HL-60 (cell line): ENCODE measurements at regions not wholly inside any gene's neighbourhood (a gene's known extent, or its start where the extent isn't known, plus 50 kb on each side); places are given as distances from the start of the nearest gene placed in this dataset.

ENCODE experiments used
- DNase-seq, 2 experiments: peaks; one replicate each; pipeline ENCODE4 v3.0.0-alpha.2; 2010 to 2020; ENCODE audit warnings: low read depth in 1 of 2, low spot score in 1 of 2
- H3K27ac ChIP-seq: fragments of 250-450 bp; sonication (Bioruptor Pico); replicated peaks from 2 replicates; pipeline ENCODE4 v1.5.1; 2020; ENCODE audit warnings: mild to moderate bottlenecking, moderate library complexity
- H3K27me3 ChIP-seq: fragments of 250-450 bp; sonication (Bioruptor Pico); 2 replicates; pipeline ENCODE4 v1.5.1; 2021; ENCODE audit warnings: mild to moderate bottlenecking, moderate library complexity; ENCODE audit not compliant: insufficient read depth, poor library complexity, severe bottlenecking
- H3K4me3 ChIP-seq: replicated peaks from 2 replicates; pipeline ENCODE4 v1.5.1; 2011; ENCODE audit warnings: mild to moderate bottlenecking, control low read depth, low read length; ENCODE audit not compliant: insufficient read depth
- CTCF ChIP-seq: IDR thresholded peaks from one replicate; pipeline ENCODE4 v1.5.1; 2011; ENCODE audit warnings: low read length, control low read depth, inconsistent platforms; ENCODE audit not compliant: insufficient read depth
- GABPA ChIP-seq: IDR thresholded peaks from 2 replicates; pipeline ENCODE4 v1.6.1; 2012; ENCODE audit warnings: low read depth
- POLR2AphosphoS5 ChIP-seq: IDR thresholded peaks from 2 replicates; pipeline ENCODE4 v1.6.1; 2012; ENCODE audit warnings: low read depth
- REST ChIP-seq: IDR thresholded peaks from 2 replicates; pipeline ENCODE4 v1.6.1; 2012; ENCODE audit warnings: low read depth; ENCODE audit not compliant: insufficient replicate concordance
- SPI1 ChIP-seq: IDR thresholded peaks from 2 replicates; pipeline ENCODE4 v1.6.1; 2012; ENCODE audit warnings: low read depth, mild to moderate bottlenecking, borderline replicate concordance

DNA sequence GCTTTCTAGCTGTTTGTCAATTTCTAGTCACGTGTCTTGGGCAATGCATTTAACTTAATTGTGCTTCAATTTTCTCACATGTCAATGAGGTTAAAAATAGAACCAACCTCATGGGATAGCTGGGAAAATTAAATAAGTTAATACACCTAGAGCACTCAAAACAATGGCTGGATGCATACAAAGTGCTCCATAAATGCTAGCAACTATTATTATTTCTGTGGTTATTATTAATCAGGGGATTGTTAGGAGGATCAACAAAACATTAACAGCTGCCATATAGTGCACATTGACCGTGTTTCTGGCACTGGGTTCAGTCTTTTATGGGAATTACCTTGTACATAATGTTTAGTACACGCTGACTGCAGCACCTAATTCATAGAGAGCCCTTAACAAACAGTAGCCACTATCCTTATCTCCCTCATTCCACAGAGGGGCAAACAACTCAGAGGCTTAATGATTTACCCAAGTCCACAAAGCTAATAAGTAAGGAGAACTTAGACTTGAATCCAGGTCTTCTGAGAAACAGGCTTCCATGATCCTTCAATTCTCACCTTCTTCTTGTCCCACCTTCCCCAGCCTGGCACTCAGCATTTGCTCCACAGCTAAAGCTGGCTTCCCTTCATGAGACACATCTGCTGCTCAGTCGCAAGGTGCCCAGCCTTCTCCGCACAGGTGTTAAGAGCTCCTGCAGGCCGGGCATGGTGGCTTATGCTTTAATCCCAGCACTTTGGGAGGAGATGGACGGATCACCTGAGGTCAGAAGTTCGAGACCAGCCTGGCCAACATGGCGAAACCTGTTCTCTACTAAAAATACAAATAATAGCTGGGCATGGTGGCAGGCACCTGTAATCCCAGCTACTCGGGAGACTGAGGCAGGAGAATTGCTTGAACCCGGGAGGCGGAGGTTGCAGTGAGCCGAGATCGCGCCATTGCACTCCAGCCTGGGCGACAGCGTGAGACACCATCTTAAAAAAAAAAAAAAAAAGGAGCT, 137.4 kb upstream of the ABCA1 start:
- no peaks in the 10 kb centered on the region for H3K27me3 ChIP-seq
- H3K27ac ChIP-seq: peak overlapping the region; percentile 69
- no peak overlapping the region for H3K4me3 ChIP-seq
- no peak for DNase-seq
- no peak for TF ChIP-seq REST
- no peak for TF ChIP-seq SPI1
- TF ChIP-seq GABPA: no peak
- no peak for TF ChIP-seq POLR2AphosphoS5
- no peak for TF ChIP-seq CTCF

DNA sequence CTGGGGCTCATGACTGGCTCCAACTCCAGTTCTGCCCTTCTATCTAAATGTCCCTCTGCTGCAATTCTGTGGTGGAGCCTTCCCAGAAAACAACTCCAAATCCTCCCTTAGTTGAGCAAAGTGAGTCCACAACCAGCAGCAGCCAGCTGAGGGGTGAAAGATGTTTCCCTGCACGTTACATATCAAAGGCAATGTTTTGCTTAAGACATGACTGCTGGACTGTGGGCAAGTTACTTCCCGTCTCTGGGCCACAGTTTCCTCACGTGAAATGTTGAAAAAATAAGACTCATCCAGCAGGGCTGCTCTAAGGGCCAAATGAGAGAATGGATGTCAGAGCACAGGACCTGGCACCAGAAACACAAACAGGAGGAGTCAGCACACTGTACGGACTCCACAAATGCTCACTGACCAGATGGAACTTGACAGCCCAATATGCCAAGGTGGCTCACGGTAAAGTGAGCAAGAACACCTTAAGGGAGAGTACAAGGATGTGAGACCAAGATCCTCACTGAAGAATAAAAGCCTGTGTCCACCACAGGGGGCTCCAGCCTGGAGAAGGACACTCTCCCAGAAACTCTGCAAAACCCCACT, 138.4 kb upstream of the ABCA1 start:
- Histone ChIP-seq H3K27ac (peak overlapping the region; percentile 26), H3K4me3 (no peak overlapping the region), H3K27me3 (no peaks in the 10 kb centered on the region)
- DNase-seq: peak; percentile 84 to 89
- TF ChIP-seq GABPA (no peak), POLR2AphosphoS5 (peak; percentile 58; the same call in 1 of the 2 replicates), SPI1 (peak; percentile 66; the same call in 1 of the 2 replicates), CTCF (no peak), REST (no peak)

DNA sequence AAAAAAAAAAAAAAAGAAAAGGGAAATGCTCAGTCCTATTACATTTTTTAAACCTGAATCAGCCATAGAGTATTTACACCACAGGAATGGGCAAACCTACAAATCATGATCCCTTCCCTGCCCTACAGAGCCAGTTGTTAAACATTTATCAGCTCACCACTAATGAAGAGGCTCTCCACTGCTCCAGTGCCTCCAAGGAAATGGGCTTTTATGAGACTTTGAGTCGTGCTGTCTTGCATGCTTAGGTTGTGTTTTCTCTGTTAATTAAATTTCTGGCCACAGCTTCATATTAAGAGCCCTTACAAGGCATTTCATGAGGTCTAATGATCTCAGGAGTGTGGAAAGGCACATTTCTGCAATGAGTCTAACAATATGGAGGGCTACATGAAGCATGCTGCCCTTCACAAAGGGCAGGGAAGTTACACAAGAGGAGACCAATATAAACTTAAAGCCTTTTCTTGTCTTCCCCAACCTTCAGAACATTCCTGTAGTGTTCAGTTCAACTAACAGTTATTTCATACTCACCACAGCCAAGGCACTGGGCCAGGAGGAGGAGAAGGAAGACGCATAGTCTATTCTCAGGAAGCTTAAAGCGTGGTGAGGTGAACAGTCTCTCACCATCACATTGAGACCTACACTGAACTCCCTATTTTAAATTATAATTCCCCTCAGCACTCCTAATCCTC, 140.1 kb upstream of the ABCA1 start:
- H3K4me3 ChIP-seq: no peak overlapping the region
- peak in 1 of 2 experiments; percentile 16 for DNase-seq
- peak overlapping the region; percentile 58 for H3K27ac ChIP-seq
- TF ChIP-seq SPI1: no peak
- no peak for TF ChIP-seq GABPA
- TF ChIP-seq POLR2AphosphoS5: no peak
- TF ChIP-seq REST: no peak
- TF ChIP-seq CTCF: no peak
- no peaks in the 10 kb centered on the region for H3K27me3 ChIP-seq
